NCI-H1105 (cell line): ENCODE measurements at regions not wholly inside any gene's neighbourhood (a gene's known extent, or its start where the extent isn't known, plus 50 kb on each side); places are given as distances from the start of the nearest gene placed in this dataset.
"Not testable (repeated sequence)": the region's sequence is repeated elsewhere in the genome, so short reads cannot be mapped to it uniquely, and the experiment has no call there.

ENCODE experiments used
- DNase-seq: peaks from one replicate; lab custom pipeline; 2025; lab: John Stamatoyannopoulos, UW

- no peak for DNase-seq
These were observed 50.0 kb upstream of the EMX2 start for GRCh38 chr10:117492504-117492903.

- DNase-seq: no peak
These were observed 54.5 kb upstream of the EMX2 start for GRCh38 chr10:117488004-117488403.

- no peak for DNase-seq
These were observed 55.9 kb upstream of the EMX2 start for GRCh38 chr10:117486606-117487005.

GRCh38 chr10:117483056-117483590 lies 59.4 kb upstream of the EMX2 start:
- DNase-seq: no peak

GRCh38 chr10:117481011-117481410 lies 61.5 kb upstream of the EMX2 start:
- not testable (repeated sequence) for DNase-seq

GRCh38 chr10:117480097-117480496 lies 62.4 kb upstream of the EMX2 start:
- no peak for DNase-seq

- DNase-seq: no peak
These were observed 64.4 kb upstream of the EMX2 start for GRCh38 chr10:117477961-117478670.

GRCh38 chr10:117477211-117477947 lies 65.2 kb upstream of the EMX2 start:
- no peak for DNase-seq

- no peak for DNase-seq
These were observed 65.8 kb upstream of the EMX2 start for GRCh38 chr10:117476716-117477115.

- no peak for DNase-seq
These were observed 66.3 kb upstream of the EMX2 start for GRCh38 chr10:117476281-117476680.

- DNase-seq: no peak
These were observed 69.7 kb upstream of the EMX2 start for GRCh38 chr10:117472872-117473271.

GRCh38 chr10:117471344-117471874 lies 71.1 kb upstream of the EMX2 start:
- no peak for DNase-seq

GRCh38 chr10:117470733-117471132 lies 71.8 kb upstream of the EMX2 start:
- DNase-seq: no peak

- no peak for DNase-seq
These were observed 73.9 kb upstream of the EMX2 start for GRCh38 chr10:117468665-117469064.

GRCh38 chr10:117464176-117464575 lies 78.4 kb upstream of the EMX2 start:
- no peak for DNase-seq

GRCh38 chr10:117463545-117463920 lies 79.0 kb upstream of the EMX2 start:
- DNase-seq: no peak

- DNase-seq: no peak
These were observed 79.6 kb upstream of the EMX2 start for GRCh38 chr10:117462816-117463544.

- no peak for DNase-seq
These were observed 80.1 kb upstream of the EMX2 start for GRCh38 chr10:117462424-117462792.

GRCh38 chr10:117461766-117462423 lies 80.7 kb upstream of the EMX2 start:
- no peak for DNase-seq

- DNase-seq: no peak
These were observed 81.4 kb upstream of the EMX2 start for GRCh38 chr10:117460846-117461765.

GRCh38 chr10:117458571-117458970 lies 83.3 kb upstream of the PDZD8 start:
- DNase-seq: no peak
